Loucy (cell line): ENCODE measurements at regions not wholly inside any gene's neighbourhood (a gene's known extent, or its start where the extent isn't known, plus 50 kb on each side); places are given as distances from the start of the nearest gene placed in this dataset.
"Not testable (repeated sequence)": the region's sequence is repeated elsewhere in the genome, so short reads cannot be mapped to it uniquely, and the experiment has no call there.

Experiments
- H2AFZ ChIP-seq: fragments of 200-600 bp; sonication (generic); 2 replicates; pipeline ENCODE4 v1.6.0; 2016; ENCODE audit warnings: antibody characterized with exemption, mild to moderate bottlenecking, low read length, moderate library complexity
- H3F3A ChIP-seq: fragments of 200-600 bp; 2 replicates; pipeline ENCODE4 v1.6.0; 2016; ENCODE audit warnings: antibody characterized with exemption, low read depth, mild to moderate bottlenecking
- H3K27me3 ChIP-seq: fragments of 200-600 bp; sonication (generic); 2 replicates; pipeline ENCODE4 v1.6.1; 2014; ENCODE audit warnings: low read length, mild to moderate bottlenecking; ENCODE audit not compliant: insufficient read depth, poor library complexity, severe bottlenecking
- H3K36me3 ChIP-seq: fragments of 200-600 bp; sonication (generic); 2 replicates; pipeline ENCODE4 v1.6.1; 2016; ENCODE audit warnings: low read length; ENCODE audit not compliant: insufficient read depth
- H3K4me1 ChIP-seq: fragments of 200-600 bp; sonication (generic); 2 replicates; pipeline ENCODE4 v1.5.1; 2014; ENCODE audit warnings: low read length, mild to moderate bottlenecking; ENCODE audit not compliant: insufficient read depth, poor library complexity, severe bottlenecking
- H3K4me2 ChIP-seq: fragments of 200-600 bp; sonication (generic); 2 replicates; pipeline ENCODE4 v1.6.0; 2014; ENCODE audit warnings: antibody characterized with exemption, low read length, low read depth, mild to moderate bottlenecking; ENCODE audit not compliant: poor library complexity, severe bottlenecking
- H3K4me3 ChIP-seq: fragments of 200-600 bp; sonication (generic); 2 replicates; pipeline ENCODE4 v1.5.1; 2014; ENCODE audit warnings: low read length, mild to moderate bottlenecking, mixed read lengths; ENCODE audit not compliant: poor library complexity, severe bottlenecking
- H3K79me2 ChIP-seq: fragments of 200-600 bp; sonication (generic); 2 replicates; pipeline ENCODE4 v1.6.1; 2014; ENCODE audit warnings: low read length; ENCODE audit not compliant: insufficient read depth
- H3K9ac ChIP-seq: fragments of 200-600 bp; sonication (generic); 2 replicates; pipeline ENCODE4 v1.6.0; 2014; ENCODE audit warnings: mild to moderate bottlenecking, low read depth, low read length, moderate library complexity; ENCODE audit not compliant: poor library complexity, severe bottlenecking
- H3K9me2 ChIP-seq: fragments of 200-600 bp; sonication (generic); replicated peaks from 2 replicates; pipeline ENCODE4 v1.6.1; 2016; ENCODE audit warnings: low read depth, low read length, mixed read lengths
- H3K9me3 ChIP-seq: fragments of 200-600 bp; sonication (generic); 2 replicates; pipeline ENCODE4 v1.6.1; 2014; ENCODE audit warnings: mild to moderate bottlenecking, antibody characterized with exemption, low read length, low read depth; ENCODE audit not compliant: insufficient read depth
- H4K20me1 ChIP-seq: fragments of 200-600 bp; sonication (generic); 2 replicates; pipeline ENCODE4 v1.6.0; 2014; ENCODE audit warnings: antibody characterized with exemption, low read length, mild to moderate bottlenecking; ENCODE audit not compliant: insufficient read depth, poor library complexity, severe bottlenecking
- CTCF ChIP-seq: fragments of 200-600 bp; sonication (generic); conservative IDR thresholded peaks from 2 replicates; pipeline ENCODE4 v1.5.1; 2014; ENCODE audit warnings: mild to moderate bottlenecking, antibody characterized with exemption, low read length
- EZH2phosphoT487 ChIP-seq: fragments of 200-600 bp; IDR thresholded peaks from 2 replicates; pipeline ENCODE4 v1.6.1; 2018; ENCODE audit warnings: antibody characterized with exemption, mild to moderate bottlenecking, moderate library complexity, borderline replicate concordance

GRCh38 chr11:126146454-126147192, 64.8 kb downstream of the RPUSD4 start:
- Histone ChIP-seq H3K4me2 (no peak overlapping the region), H3F3A (no peaks in the 10 kb centered on the region), H3K9me3 (no peaks in the 10 kb centered on the region), H3K27me3 (no peaks in the 10 kb centered on the region), H3K9me2 (no peaks in the 10 kb centered on the region), H3K9ac (no peak overlapping the region), H3K4me3 (no peak overlapping the region), H2AFZ (no peak overlapping the region), H3K4me1 (peaks cover 23% of the 10 kb centered on the region), H3K79me2 (no peaks in the 10 kb centered on the region), H4K20me1 (no peaks in the 10 kb centered on the region), H3K36me3 (no peaks in the 10 kb centered on the region)
- TF ChIP-seq CTCF = no peak
- TF ChIP-seq EZH2phosphoT487 = no peak

GRCh38 chr11:126145954-126146353, 65.5 kb downstream of the RPUSD4 start:
- no peak overlapping the region for H3K9ac ChIP-seq
- H2AFZ ChIP-seq = no peak overlapping the region
- H3K4me3 ChIP-seq = no peak overlapping the region
- H3K36me3 ChIP-seq = no peaks in the 10 kb centered on the region
- peaks cover 23% of the 10 kb centered on the region for H3K4me1 ChIP-seq
- TF ChIP-seq EZH2phosphoT487 = no peak
- no peak for TF ChIP-seq CTCF
- H3K4me2 ChIP-seq = no peak overlapping the region
- no peaks in the 10 kb centered on the region for H4K20me1 ChIP-seq
- no peaks in the 10 kb centered on the region for H3K79me2 ChIP-seq
- no peaks in the 10 kb centered on the region for H3K27me3 ChIP-seq
- H3K9me2 ChIP-seq = no peaks in the 10 kb centered on the region
- H3K9me3 ChIP-seq = no peaks in the 10 kb centered on the region
- no peaks in the 10 kb centered on the region for H3F3A ChIP-seq

- H4K20me1 ChIP-seq, H3K9ac ChIP-seq, H3K9me2 ChIP-seq, H2AFZ ChIP-seq, H3K36me3 ChIP-seq, H3K4me2 ChIP-seq, H3K4me3 ChIP-seq, H3K4me1 ChIP-seq, H3K27me3 ChIP-seq, H3K9me3 ChIP-seq, H3K79me2 ChIP-seq, H3F3A ChIP-seq: not testable (repeated sequence)
Observed at GRCh38 chr11:126143491-126143890, 68.0 kb downstream of the RPUSD4 start.

- H3K9me3 ChIP-seq = no peaks in the 10 kb centered on the region
- H2AFZ ChIP-seq = no peak overlapping the region
- no peak overlapping the region for H3K9ac ChIP-seq
- H3K27me3 ChIP-seq = no peaks in the 10 kb centered on the region
- no peaks in the 10 kb centered on the region for H4K20me1 ChIP-seq
- no peaks in the 10 kb centered on the region for H3F3A ChIP-seq
- H3K9me2 ChIP-seq = no peaks in the 10 kb centered on the region
- TF ChIP-seq EZH2phosphoT487 = no peak
- TF ChIP-seq CTCF = no peak
- H3K4me2 ChIP-seq = no peak overlapping the region
- no peak overlapping the region for H3K4me3 ChIP-seq
- no peaks in the 10 kb centered on the region for H3K36me3 ChIP-seq
- no peaks in the 10 kb centered on the region for H3K79me2 ChIP-seq
- no peaks in the 10 kb centered on the region for H3K4me1 ChIP-seq
Observed at GRCh38 chr11:126140926-126141280, 70.5 kb downstream of the RPUSD4 start.
